ENCODE measurements at regions not wholly inside any gene's neighbourhood (a gene's known extent, or its start where the extent isn't known, plus 50 kb on each side); places are given as distances from the start of the nearest gene placed in this dataset.

DNA sequence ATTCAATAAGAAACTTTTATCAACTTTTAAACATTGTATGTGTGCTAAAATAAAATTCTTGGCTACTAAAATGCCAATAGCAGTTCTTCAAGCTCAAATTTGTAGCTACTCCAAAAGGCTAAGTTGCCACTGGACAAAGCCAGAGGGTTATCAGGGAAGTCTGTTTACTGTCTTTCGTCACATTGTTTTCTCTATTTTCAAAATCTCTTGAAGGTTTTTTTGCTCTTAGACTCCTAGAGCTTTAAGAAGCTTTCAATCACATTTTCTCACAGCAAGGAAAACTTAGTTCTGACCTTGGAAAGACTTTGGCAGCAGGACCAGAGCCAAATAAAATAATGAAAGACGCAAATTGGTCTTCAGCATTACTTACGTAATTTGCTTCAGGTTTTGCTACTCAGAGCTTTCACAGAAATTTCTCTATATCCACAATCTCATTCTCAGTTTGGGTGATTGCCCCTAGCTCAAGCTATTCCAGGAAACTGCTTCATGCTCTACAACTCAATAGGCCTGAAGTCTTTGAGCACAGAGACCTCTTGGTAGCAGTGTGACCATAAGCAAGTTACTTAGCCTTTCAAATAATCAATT is 257.7 kb downstream of the GABRG2 start:
- no peaks in the 10 kb centered on the region for H3F3A ChIP-seq (ENCODE audit: insufficient read depth)
- no peak overlapping the region for H3K27ac ChIP-seq (ENCODE audit: low read depth, low read length)
- H3K27me3 ChIP-seq (ENCODE audit: low read length) = no peaks in the 10 kb centered on the region
- H3K4me3 ChIP-seq (ENCODE audit: insufficient read depth, low read length, poor library complexity, severe bottlenecking) = no peak overlapping the region
- H3K4me2 ChIP-seq (ENCODE audit: low read depth, low read length, poor library complexity, severe bottlenecking) = no peak overlapping the region
- TF ChIP-seq EZH2phosphoT487 (conservative IDR thresholded peaks at IDR 0.05; ENCODE audit: low read length) = no peak
- TF ChIP-seq, protein P1, sequence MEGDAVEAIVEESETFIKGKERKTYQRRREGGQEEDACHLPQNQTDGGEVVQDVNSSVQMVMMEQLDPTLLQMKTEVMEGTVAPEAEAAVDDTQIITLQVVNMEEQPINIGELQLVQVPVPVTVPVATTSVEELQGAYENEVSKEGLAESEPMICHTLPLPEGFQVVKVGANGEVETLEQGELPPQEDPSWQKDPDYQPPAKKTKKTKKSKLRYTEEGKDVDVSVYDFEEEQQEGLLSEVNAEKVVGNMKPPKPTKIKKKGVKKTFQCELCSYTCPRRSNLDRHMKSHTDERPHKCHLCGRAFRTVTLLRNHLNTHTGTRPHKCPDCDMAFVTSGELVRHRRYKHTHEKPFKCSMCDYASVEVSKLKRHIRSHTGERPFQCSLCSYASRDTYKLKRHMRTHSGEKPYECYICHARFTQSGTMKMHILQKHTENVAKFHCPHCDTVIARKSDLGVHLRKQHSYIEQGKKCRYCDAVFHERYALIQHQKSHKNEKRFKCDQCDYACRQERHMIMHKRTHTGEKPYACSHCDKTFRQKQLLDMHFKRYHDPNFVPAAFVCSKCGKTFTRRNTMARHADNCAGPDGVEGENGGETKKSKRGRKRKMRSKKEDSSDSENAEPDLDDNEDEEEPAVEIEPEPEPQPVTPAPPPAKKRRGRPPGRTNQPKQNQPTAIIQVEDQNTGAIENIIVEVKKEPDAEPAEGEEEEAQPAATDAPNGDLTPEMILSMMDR (IDR thresholded peaks at IDR 0.05; ENCODE audit: insufficient read depth, low read length, poor library complexity, severe bottlenecking) = no peak
- H3K9ac ChIP-seq (ENCODE audit: low read length) = no peak overlapping the region
- H3K79me2 ChIP-seq (ENCODE audit: insufficient read depth, low read length) = no peaks in the 10 kb centered on the region
- H4K20me1 ChIP-seq (ENCODE audit: low read depth, low read length) = no peaks in the 10 kb centered on the region
- H3K36me3 ChIP-seq (ENCODE audit: low read length) = no peaks in the 10 kb centered on the region
- no peaks in the 10 kb centered on the region for H3K9me3 ChIP-seq (ENCODE audit: insufficient read depth, low read length)
- H2AFZ ChIP-seq (ENCODE audit: low read depth, low read length, severe bottlenecking) = no peak overlapping the region
- no peaks in the 10 kb centered on the region for H3K9me2 ChIP-seq (replicated peaks; ENCODE audit: insufficient read depth, low read length)

- Histone ChIP-seq H3K27me3 (ENCODE audit: low read length) (no peaks in the 10 kb centered on the region), H3K79me2 (ENCODE audit: insufficient read depth, low read length) (no peaks in the 10 kb centered on the region), H2AFZ (ENCODE audit: low read depth, low read length, severe bottlenecking) (no peak overlapping the region), H3F3A (ENCODE audit: insufficient read depth) (no peaks in the 10 kb centered on the region), H3K4me2 (ENCODE audit: low read depth, low read length, poor library complexity, severe bottlenecking) (no peak overlapping the region), H3K36me3 (ENCODE audit: low read length) (no peaks in the 10 kb centered on the region), H4K20me1 (ENCODE audit: low read depth, low read length) (no peaks in the 10 kb centered on the region), H3K9ac (ENCODE audit: low read length) (no peak overlapping the region), H3K9me2 (replicated peaks; ENCODE audit: insufficient read depth, low read length) (no peaks in the 10 kb centered on the region), H3K27ac (ENCODE audit: low read depth, low read length) (no peak overlapping the region), H3K9me3 (ENCODE audit: insufficient read depth, low read length) (no peaks in the 10 kb centered on the region), H3K4me3 (ENCODE audit: insufficient read depth, low read length, poor library complexity, severe bottlenecking) (no peak overlapping the region)
- no peak for TF ChIP-seq EZH2phosphoT487 (conservative IDR thresholded peaks at IDR 0.05; ENCODE audit: low read length)
Measured at GRCh38 chr5:162334944-162335343, 267.4 kb downstream of the GABRG2 start.

DNA sequence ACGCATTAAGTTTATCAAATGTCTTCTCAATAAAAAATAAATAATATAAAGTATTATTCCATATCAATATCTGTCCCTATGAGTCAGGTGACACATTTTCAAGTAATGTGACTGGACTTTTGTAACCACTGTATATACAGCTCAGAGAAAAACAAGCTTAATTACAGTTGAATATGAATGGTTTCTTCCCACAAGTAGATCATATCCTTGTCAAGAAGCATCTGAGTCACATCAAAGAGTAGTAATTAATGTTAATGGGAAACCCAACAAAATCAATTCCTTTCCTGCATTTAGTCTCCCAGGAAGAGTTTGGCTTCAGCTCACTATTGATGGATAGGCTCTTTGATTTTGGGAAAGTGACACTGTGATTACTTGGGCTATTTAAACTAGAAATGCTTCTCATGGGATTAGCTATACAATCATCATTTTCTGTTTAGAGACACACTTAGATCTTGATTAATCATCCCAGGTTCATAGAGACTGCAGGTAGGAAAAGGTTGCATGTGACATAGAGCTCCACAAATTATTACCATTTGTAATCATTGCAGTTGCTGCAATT is 292.9 kb downstream of the GABRG2 start:
- H3K27ac ChIP-seq (ENCODE audit: low read depth, low read length) = no peak overlapping the region
- no peak overlapping the region for H3K4me2 ChIP-seq (ENCODE audit: low read depth, low read length, poor library complexity, severe bottlenecking)
- no peaks in the 10 kb centered on the region; the same call in 1 of the 2 replicates for H3K9me2 ChIP-seq (replicated peaks; ENCODE audit: insufficient read depth, low read length)
- H3K79me2 ChIP-seq (ENCODE audit: insufficient read depth, low read length) = no peaks in the 10 kb centered on the region
- no peak overlapping the region for H3K4me3 ChIP-seq (ENCODE audit: insufficient read depth, low read length, poor library complexity, severe bottlenecking)
- no peaks in the 10 kb centered on the region for H3K27me3 ChIP-seq (ENCODE audit: low read length)
- TF ChIP-seq EZH2phosphoT487 (conservative IDR thresholded peaks at IDR 0.05; ENCODE audit: low read length) = no peak
- TF ChIP-seq, protein P1 (IDR thresholded peaks at IDR 0.05; ENCODE audit: insufficient read depth, low read length, poor library complexity, severe bottlenecking) = no peak
- H2AFZ ChIP-seq (ENCODE audit: low read depth, low read length, severe bottlenecking) = no peak overlapping the region
- no peaks in the 10 kb centered on the region for H3K36me3 ChIP-seq (ENCODE audit: low read length)
- H4K20me1 ChIP-seq (ENCODE audit: low read depth, low read length) = no peaks in the 10 kb centered on the region
- H3F3A ChIP-seq (ENCODE audit: insufficient read depth) = no peaks in the 10 kb centered on the region
- H3K9ac ChIP-seq (ENCODE audit: low read length) = no peak overlapping the region
- H3K9me3 ChIP-seq (ENCODE audit: insufficient read depth, low read length) = 0 out of 2 replicates have a peak, but pooled peaks cover 3% of the 10 kb centered on the region

GRCh38 chr5:162372256-162372655 is 304.7 kb downstream of the GABRG2 start:
- Histone ChIP-seq H2AFZ (ENCODE audit: low read depth, low read length, severe bottlenecking) (no peak overlapping the region), H3K27me3 (ENCODE audit: low read length) (no peaks in the 10 kb centered on the region), H3K9me3 (ENCODE audit: insufficient read depth, low read length) (no peaks in the 10 kb centered on the region), H3K9me2 (replicated peaks; ENCODE audit: insufficient read depth, low read length) (no peaks in the 10 kb centered on the region), H3F3A (ENCODE audit: insufficient read depth) (no peaks in the 10 kb centered on the region), H3K36me3 (ENCODE audit: low read length) (no peaks in the 10 kb centered on the region), H3K4me3 (ENCODE audit: insufficient read depth, low read length, poor library complexity, severe bottlenecking) (no peak overlapping the region), H4K20me1 (ENCODE audit: low read depth, low read length) (no peaks in the 10 kb centered on the region), H3K4me2 (ENCODE audit: low read depth, low read length, poor library complexity, severe bottlenecking) (no peak overlapping the region), H3K79me2 (ENCODE audit: insufficient read depth, low read length) (no peaks in the 10 kb centered on the region), H3K9ac (ENCODE audit: low read length) (no peak overlapping the region), H3K27ac (ENCODE audit: low read depth, low read length) (no peak overlapping the region)
- TF ChIP-seq, protein P1 (IDR thresholded peaks at IDR 0.05; ENCODE audit: insufficient read depth, low read length, poor library complexity, severe bottlenecking) = no peak
- TF ChIP-seq EZH2phosphoT487 (conservative IDR thresholded peaks at IDR 0.05; ENCODE audit: low read length) = no peak

Data from SU-DHL-6 (cell line).